Superior temporal gyrus (tissue), 1 donor: ENCODE measurements at regions not wholly inside any gene's neighbourhood (a gene's known extent, or its start where the extent isn't known, plus 50 kb on each side); places are given as distances from the start of the nearest gene placed in this dataset.
A peak's percentile ranks its signal among the peaks of the same experiment; 100 is the strongest.
"Not testable (repeated sequence)": the region's sequence is repeated elsewhere in the genome, so short reads cannot be mapped to it uniquely, and the experiment has no call there.

Experiments
- DNase-seq: peaks from one replicate; pipeline ENCODE4 v3.0.0-alpha.2; 2016; ENCODE audit errors: extremely low spot score

DNA sequence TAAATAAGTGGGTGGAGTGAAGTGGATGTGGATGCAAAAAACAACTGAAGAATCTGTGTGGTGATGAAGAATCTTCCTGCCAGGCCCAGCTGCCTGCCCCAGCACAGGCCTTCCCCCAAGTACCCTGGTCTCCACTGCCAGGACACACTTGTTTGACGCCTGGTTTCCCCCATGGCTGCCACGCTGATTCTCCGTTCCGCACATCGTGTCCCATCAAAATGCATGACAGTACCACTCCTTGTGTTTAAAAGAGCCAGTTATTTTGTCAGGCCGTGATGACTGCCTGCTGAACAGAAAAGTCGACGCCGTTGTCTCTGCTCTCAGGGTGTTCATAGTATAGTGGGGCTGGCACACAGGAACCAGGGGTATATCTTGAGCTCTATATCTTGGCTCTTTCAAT, 50.3 kb upstream of the KYNU start:
- DNase-seq = no peak

DNA sequence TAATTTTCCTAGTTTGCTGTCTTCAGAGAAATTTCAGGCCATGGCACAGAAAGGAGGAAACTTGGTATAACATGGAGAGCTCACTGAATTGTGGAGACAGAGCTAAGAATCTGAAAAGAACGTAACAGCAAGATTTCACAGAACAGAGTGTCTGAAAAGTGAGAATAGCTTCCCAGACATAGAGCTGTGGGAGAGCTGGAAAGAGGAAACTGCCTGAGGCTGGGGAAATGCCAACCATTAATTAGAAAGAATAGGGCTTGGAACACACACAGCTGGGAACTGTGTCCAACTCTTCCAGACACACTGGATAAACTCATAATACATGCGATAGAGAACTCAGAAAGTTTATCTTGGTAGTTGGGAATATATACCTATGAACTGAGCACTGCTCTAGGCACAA, 51.6 kb upstream of the KYNU start:
- peak; percentile 41 for DNase-seq

DNA sequence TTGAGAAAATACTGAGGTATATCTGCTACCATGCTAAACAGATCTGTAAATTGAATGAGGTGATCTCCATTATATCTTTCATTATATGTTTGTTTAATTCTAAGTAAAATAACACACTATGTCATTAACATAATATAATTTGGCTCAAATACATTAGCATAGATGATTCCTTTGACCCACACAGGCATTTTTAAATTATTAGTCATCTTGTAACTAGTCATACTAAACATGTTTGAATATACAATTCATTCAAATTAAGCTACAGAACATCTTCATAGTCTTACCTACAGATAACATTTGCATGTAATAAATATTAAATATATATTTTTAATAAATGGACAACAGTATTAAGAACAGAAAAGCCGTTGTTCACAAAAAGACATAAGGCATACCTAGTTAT, 52.7 kb upstream of the KYNU start:
- DNase-seq = no peak

DNA sequence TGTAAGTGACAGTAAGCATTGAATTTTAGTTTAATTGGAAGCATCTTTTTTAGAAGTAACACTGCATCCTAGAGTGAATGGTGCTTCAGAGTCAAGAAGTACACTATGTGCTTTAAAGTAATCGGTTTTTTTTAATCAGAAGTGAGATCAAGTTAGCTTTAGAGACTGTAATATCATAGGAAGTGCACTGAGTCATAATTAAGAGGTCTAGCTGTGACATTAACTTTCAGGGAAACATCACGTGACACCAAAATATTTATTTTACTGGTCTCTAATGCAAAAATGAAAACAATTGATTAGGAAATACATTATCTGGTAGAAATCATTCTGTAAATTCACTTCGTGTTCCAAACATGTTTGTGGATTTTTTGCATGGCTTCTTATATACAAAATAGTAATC, 55.3 kb upstream of the KYNU start:
- DNase-seq = no peak

DNA sequence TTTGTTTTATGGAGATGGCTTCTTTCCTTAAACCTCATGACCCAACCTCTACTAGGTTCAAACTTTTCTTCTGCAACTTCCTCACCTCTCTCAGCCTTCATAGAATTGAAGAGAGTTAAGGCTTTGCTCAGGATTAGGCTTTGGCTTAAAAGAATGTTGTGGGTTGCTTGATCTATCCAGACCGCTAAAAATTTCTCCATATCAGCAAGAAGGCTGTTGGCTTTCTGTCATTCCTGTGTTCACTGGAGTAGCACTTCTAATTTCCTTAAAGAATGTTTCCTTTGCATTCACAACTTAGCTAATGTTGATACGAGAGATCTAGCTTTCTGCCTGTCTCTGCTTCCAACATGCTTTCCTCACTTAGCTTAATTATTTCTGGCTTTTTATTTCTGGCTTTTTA, 58.1 kb upstream of the KYNU start:
- DNase-seq = no peak

DNA sequence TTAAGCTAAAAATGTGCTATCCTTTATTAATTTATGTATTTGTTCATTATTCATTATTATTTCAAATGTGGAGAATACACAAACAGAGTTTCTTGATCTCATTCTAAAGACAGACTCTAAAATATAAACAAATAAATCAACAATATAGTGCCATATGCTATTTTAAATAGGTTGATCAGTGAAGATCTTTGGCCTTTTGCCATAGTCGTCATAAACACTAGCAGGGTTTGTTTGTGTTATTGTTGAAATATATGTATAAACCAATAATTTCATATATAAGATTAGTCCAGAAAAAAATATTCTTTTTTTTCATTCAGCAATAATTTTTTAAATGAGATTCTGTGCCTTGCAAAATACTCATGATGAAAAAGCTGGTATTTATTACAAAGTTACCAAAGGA, 62.1 kb upstream of the KYNU start:
- no peak for DNase-seq

DNA sequence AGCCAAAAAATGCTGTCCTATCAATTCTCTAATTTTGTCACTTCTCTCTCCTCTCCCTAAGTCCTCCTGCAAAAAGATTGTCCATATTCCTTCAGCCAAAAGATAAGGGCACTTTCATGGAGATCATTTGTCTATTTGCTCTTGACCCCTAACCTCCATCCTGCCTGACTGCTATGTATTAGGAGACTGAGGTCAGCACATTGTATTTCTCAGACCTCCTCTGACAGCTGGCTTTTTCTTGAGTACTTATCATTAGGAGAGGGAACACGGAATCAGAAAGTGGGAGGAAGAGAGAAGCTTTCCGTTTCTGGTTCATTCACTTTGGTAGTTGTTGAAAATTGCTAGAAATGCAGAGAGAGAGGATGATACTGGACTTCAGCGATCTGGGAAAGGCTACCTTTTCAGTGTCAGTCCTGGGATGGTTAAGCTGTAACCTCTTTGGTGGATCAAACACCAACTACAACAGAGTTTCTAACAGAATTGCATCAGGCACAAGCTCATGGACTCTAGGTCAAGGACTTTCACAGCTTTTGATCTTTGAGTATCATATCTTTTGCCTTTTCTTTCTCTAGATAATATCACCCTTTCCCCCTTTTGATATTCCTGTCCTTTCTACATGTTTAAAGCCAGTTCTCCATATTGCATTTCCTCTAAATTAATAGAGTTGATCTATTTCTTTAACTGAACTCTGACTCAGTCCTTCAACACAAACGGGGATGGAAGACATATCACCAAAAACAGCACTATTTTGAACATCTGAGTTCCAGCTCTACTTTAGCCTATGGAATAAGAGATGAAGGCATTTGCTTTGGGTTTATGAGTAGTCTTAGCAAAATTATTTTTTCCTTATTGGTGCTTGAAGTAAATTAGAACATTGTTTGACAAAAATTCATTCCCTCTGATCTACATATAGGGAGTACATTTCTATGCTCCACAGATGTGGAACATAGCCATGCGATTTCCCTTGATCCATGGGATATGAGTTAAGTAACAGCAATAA, 63.3 kb upstream of the KYNU start:
- no peak for DNase-seq

DNA sequence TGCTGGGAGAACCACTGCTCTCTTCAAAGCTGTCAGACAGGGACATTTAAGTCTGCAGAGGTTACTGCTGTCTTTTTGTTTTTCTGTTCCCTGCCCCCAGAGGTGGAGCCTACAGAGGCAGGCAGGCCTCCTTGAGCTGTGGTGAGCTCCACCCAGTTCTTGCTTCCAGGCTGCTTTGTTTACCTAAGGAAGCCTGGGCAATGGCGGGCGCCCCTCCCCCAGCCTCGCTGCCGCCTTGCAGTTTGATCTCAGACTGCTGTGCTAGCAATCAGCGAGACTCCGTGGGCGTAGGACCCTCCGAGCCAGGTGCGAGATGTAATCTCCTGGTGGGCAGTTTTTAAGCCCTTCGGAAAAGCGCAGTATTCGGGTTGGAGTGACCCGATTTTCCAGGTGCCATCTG, 65.8 kb upstream of the KYNU start:
- DNase-seq = not testable (repeated sequence)

DNA sequence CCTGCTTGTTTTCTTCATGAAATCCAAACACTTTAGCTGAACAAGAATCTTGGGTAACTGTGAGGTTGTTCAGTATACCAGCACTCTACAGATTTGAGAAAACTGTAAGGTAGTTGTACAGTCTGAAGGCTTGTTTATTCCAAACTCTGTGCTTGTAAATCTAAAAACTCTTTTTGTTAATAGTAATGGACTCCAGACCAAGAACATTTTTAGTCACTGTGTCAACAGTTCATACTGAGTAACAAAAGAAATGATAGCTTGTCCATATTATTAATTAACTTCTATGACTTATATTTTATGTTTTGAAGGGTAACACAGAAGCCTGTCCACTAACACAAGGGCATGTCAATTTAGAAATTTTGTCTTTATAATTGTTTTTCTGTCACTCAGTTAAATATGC, 72.2 kb upstream of the KYNU start:
- no peak for DNase-seq

DNA sequence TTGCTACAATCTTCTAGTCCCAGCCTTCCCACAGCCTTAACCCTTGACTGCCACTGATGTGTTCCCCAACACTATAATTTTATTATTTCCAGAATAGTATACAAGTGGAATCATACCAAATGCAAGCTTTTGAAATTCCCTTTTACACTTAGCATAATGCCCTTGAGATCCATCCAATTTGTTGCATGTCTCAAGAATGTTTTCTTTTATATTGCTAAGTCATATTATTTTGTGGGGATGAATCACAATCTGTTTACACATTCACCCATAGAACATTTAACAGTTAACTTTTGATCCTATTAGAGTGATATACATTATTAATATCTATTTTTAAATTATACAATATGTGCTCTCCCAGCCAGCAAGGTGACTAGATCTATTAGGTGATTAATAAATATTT, 74.3 kb upstream of the KYNU start:
- no peak for DNase-seq

DNA sequence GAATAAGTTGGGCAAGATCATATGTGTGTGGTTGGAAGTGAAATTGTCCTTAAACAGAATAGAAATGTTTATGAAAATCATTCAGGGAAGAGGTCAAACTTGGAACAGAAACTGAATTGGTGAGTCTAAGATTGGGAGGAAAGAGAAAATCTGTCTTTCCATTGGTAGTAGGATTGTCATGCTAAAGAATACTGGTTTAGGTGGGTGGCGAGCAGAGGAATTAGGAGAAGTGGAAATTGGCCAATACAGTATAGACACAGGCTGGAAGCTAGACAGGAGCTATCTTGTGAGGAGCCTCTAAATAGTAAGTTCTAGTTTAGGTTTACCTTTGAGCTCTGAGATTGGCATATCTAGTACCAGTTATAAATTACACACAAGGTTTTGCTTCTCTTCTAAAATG, 80.9 kb upstream of the KYNU start:
- no peak for DNase-seq

DNA sequence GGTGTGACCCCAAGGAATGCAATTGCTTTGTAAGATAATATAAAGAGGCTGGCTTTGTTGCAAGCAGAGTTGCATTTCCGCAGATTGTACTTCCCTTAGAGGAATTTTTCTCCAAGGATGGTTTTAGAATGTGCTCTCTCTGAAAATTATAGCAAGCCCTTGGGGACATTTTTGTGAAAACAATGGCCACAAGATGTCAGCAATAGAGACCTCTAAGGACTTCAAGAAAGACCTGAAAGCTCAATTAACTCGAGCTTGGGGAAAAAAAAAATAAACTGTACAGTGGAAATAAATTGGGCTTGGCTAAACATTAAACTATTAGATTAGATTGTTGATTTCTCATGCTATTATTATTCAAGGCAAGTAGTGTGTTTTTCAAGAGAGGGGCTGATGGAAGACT, 81.3 kb upstream of the KYNU start:
- no peak for DNase-seq

DNA sequence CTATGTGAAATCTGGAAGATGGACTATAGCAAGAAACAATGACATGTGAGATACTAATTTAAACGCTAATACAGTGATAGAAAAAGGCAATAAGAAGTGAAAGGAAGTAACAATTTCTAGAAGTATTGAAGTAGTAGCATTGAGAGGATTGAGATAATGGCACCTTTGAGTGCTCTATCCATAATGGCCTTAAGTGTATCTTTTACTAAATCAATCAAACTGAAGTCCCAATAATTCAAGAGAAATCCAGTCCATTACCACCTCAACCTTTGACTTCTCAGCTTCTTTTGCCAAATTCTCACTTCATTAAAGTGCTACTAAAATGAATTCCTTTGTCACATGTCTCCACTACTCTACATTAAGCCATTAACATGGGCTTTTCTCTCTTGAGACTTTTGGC, 82.6 kb upstream of the KYNU start:
- DNase-seq = no peak

DNA sequence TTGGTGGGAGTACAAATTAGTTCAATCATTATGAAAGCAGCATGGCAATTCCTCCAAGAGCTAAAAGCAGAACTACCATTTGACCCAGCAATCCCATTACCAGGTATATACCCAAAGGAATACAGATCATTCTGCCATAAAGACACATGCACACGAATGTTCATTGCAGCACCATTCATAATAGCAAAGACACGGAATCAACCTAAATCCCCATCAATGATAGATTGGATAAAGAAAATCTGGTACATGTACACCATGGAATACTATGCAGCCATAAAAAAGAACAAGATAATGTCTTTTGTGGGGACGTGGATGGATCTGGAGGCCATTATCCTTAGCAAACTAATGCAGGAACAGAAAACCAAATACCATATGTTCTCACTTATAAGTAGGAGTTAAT, 85.1 kb upstream of the KYNU start:
- not testable (repeated sequence) for DNase-seq

DNA sequence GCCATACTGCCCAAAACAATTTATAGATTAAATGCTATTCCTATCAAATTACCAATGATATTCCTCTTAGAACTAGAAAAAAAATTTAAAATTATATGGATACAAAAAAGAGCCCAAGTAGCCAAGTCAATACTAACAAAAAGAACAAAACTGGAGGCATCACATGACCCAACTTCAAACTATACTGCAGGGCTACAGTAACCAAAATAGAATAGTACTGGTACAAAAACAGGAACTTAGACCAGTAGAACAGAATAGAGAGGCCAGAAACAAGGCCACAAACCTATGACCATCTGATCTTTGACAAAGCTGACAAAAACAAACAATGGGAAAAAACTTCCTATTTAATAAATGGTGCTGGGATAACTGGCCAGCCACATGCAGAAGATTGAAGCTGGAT, 86.1 kb upstream of the KYNU start:
- no peak for DNase-seq

DNA sequence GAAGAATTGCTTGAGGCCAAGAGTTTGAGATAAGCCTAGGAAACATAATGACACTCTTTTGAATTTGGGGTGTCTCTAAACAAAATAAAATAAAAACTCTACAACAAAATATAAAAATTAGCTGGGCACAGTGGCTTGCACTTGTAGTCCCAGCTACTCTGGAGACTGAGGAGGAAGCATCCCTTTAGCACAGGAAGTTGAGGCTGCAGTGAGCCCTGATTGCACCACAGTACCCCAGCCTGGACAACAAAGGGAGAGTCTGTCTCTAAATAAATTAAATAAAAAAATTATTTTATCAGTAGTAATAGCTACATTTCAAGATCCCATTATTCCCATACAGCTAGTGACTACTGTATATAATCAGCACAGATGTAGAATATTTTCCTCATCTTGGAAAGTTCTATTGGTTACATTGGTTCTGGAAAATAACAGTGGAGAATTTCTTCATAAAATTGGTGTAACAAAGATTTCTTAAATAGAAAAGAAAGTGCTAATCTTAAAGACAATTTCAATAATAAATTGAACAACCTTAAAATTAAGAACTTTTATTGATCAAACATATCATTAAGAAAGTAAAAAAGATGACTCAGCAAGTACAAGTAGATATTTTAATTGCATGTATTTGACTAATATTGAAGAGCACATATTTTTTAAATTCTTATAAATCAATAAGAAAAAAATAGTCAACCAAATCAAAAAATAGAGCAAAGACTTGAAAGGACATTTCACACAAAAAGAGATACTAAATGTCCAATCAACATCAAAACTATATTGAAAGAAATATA, 90.4 kb upstream of the KYNU start:
- DNase-seq = no peak

DNA sequence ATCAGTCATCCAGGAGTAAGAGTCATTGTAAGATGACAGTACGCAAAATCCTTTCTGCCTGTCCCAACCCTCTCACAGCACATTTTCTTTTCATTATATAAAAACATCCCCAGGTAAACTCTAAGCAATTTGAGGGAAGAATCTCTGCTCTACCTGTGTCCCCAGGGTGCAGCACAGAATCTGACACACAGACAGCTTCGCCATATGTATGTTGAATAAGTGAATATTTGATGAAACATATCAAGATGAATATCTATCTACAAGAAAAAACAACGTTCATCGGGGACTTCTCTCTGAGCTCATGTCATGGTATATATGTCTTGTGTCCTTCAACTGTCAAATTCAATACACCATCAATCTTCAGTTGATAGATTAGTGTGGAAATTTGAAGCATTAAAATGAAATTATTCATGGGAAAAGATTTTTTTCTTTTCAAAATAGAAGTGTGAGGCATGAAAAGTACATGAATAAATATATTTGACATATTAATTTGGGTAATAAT, 94.5 kb upstream of the KYNU start:
- no peak for DNase-seq

DNA sequence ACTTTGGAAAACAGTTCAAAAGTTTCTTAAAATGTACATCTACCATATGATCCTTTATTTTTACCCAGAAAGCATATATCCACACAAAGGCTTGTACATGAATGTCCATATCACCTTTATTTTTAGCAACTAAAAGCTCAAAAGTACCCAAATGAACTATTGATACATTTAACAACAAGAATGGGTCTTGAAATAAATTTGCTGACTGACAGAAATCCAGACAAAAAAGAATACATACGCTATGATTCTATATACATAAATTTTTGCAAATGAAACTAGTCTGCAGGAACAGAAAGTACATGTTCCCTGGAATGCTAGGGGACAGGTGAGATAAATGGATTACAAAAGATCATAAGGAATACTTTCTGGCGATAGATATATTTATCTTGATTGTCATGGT, 96.3 kb upstream of the KYNU start:
- no peak for DNase-seq

DNA sequence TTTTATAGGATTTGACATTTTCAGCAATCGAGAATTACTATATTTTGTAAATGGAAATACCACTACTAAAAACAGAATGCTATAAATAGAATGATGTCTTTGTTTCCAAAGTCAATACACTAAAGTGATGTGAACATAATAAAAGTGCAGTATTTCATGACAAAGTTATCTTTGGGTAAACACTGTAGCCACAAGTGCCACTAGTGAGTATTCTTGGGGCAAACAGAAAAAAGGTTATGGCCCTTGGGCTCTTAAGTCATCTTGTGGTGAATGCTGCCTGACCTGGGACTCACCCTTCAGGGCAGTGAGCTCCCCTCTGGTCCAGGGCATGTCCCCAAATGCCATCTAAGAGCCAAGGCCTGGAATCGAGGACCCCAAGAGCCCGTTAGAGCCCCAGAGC, 99.2 kb upstream of the KYNU start:
- no peak for DNase-seq

DNA sequence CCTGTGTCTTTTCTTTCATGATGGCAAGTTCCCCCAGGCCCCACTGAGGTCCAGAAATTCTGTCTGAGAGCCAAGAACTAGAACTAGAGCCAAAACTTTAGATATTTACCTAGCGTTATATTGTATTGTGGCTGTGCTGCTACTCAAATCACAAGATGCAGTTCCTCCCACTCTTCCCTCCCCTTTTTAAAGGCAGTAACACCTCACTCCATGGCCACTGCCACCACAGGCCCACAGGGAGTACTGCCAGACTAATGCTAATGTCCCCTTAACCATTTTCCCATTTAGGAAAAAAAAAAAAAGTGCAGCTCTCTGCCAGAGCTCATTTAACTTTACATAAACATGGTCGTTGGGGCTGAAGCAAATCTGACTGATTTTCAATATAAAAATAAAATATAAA, 99.7 kb upstream of the KYNU start:
- no peak for DNase-seq

DNA sequence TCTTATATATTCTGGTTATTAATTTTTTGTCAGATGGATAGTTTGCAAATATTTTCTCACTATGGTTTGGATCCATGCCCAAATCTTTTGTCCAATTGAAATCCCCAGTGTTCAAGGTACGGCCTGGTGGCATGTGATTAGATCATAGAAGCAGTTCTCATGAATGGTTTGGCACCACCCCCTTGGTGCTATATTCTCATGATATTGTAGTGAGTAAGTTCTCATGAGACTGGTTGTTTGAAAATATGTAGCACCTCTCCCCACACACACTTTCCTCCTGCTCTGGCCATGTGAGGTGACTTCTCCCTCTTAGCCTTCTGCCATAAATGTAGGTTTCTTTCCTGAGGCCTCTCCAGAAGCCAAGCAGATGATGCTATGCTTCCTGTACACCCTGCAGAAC, 107.7 kb upstream of the KYNU start:
- DNase-seq = no peak

DNA sequence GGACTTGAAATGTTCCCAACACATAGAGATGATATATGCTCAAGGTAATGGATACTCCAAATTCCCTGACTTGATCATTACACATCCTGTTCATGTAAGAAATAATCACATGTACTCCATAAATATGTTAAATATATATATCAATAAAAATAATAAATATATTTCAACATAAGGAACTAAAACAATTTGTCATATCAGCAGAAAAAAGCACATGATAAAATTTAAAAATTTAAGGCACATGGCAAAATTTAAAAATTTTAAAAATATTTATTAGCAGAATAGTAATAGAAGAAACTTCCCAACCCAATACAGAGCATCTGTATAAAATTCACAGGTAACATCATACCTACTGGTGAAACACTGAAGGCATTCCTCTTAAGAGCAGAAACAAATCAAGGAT, 109.6 kb upstream of the KYNU start:
- no peak for DNase-seq

DNA sequence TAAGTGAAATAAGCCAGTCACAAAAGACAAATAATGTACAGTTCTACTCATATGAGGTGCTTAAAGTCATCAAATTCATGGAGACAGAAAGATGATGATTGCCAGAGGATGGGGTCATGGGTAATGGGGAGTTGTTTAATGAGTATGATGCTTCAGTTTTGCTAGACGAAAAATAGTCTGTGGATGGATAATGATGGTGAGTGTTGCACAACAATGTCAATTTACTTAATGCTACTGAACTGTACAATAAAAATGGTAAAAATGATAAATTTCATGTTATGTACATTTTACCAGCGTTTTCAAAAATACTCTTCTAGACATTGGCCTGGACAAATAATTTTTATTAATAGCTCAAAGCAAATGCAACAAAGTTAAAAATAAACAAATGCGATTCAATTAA, 118.5 kb upstream of the KYNU start:
- DNase-seq = no peak
